22Rv1 (cell line): ENCODE measurements at regions not wholly inside any gene's neighbourhood (a gene's known extent, or its start where the extent isn't known, plus 50 kb on each side); places are given as distances from the start of the nearest gene placed in this dataset.

Experiments
- H3K27ac ChIP-seq: fragments of 450-650 bp; 2 replicates; pipeline ENCODE4 v1.5.1; 2017
- CTCF ChIP-seq: fragments of 450-650 bp; IDR thresholded peaks from 2 replicates; pipeline ENCODE4 v1.5.1; 2017; ENCODE audit warnings: mild to moderate bottlenecking
- ZFX ChIP-seq: fragments of 450-650 bp; IDR thresholded peaks from 2 replicates; pipeline ENCODE4 v1.6.1; 2017; ENCODE audit warnings: antibody characterized with exemption, borderline replicate concordance

DNA sequence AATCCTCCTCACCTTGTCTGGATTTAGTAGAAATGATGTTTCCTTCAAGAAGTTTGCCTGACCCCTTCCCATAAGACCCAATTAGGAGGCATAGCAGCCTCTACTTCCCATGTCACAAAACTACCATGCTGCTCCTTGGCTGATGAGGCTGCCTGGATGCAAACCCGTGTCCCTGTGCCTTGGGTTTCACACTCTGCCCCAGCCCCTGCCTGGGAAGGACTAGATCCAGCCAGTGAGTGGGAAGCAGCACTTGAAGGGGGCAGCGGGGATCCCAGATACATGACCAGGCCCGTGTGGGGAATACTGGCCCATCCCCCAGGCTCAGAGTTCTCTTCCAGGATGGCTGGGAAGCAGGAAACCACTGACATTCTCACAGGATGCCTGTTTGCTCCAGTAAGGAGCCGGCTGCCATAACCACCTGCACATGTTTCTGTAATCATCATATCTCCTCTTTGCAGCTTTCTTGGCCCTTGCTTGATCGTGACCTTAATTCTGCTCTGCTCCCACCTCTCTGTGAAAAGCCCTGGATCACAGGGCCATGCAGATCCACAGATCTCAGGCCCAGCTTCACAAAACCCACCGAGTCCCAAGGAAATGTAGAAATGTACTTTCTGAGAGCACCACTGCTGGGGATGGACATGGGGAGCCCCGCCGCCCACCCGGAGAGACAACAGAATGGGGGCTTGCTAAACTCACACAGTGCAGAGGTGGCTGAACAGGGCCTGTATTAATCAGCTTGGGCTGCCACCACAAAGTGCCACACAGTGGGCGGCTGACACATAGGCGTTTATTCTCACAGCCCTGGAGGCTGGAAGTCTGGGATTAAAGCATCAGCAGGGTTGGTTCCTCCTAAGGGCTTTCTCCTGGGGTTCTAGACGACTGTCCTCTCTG lies 287.8 kb upstream of the IGFBP3 start:
- H3K27ac ChIP-seq, result peak overlapping the region; percentile 63
- TF ChIP-seq CTCF (no peak), ZFX (no peak)

- H3K27ac ChIP-seq, result peak overlapping the region; percentile 63
- TF ChIP-seq ZFX, result no peak
- no peak for TF ChIP-seq CTCF
Measured at GRCh38 chr7:46207931-46208634, 287.0 kb upstream of the IGFBP3 start.

- TF ChIP-seq CTCF (no peak), ZFX (no peak)
- no peak overlapping the region for H3K27ac ChIP-seq
Measured at GRCh38 chr7:46206476-46207060, 285.5 kb upstream of the IGFBP3 start.

GRCh38 chr7:46205478-46205877 lies 284.4 kb upstream of the IGFBP3 start:
- no peak overlapping the region for H3K27ac ChIP-seq
- TF ChIP-seq CTCF (no peak), ZFX (no peak)

DNA sequence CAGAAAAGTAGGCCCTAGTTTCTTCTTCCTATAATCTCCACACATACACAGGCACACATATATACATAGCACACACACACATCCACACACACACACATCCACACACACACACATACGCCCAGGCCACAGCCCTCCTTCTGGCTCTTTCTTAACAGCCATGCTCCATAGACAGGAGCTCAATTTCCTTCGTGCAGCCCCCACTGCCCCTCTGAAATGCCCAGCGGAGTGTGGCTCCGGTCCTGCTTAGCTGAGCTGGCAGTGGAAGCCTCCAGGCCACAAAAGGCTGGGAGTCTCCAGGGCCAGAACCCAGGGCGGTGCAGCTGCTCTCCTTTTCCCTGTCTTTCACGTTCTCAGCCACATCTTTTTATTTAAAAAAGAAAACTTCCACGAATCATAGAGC lies 282.9 kb upstream of the IGFBP3 start:
- TF ChIP-seq ZFX, result no peak
- no peak for TF ChIP-seq CTCF
- no peak overlapping the region for H3K27ac ChIP-seq

- no peak for TF ChIP-seq ZFX
- TF ChIP-seq CTCF, result no peak
- no peak overlapping the region for H3K27ac ChIP-seq
Measured at GRCh38 chr7:46202379-46202778, 281.3 kb upstream of the IGFBP3 start.
